ENCODE measurements at regions not wholly inside any gene's neighbourhood (a gene's known extent, or its start where the extent isn't known, plus 50 kb on each side); places are given as distances from the start of the nearest gene placed in this dataset.

DNA sequence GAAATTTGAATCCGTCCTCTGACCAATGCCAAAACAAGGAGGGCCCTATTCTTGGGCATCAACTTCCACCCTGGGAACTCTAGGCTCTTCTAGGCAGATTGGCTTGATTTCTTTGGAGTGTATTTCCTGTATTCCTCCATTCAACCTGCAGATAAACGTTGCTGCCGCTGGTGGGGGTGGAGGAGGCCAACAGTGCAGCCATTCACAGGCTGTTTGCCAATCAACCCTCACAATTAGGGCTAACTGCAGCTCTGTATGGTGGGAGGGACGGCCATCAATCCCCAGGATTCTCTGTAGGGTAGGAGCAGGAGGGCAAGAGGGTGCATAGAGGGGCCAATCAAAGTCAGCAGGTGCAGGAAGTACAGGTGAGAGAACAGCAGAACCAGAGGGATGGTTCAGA is 273.1 kb upstream of the PROX1 start:
- H3K4me1 Mint-ChIP-seq, result no peaks in the 10 kb centered on the region
- H3K4me1 ChIP-seq (ENCODE audit: control insufficient read depth in 1 of 2, insufficient read depth in 2 of 2, low read length in 2 of 2), result no peaks in the 10 kb centered on the region
- intact Hi-C loops (cut with micrococcal nuclease), result no loop called here
- no peak overlapping the region for H3K4me2 ChIP-seq (replicated peaks; ENCODE audit: extremely low read depth, low read length, poor library complexity, severe bottlenecking)
- H3K36me3 ChIP-seq (replicated peaks in 1 of 2; ENCODE audit: control insufficient read depth in 1 of 2, insufficient read depth in 2 of 2, low read length in 2 of 2), result no peaks in the 10 kb centered on the region
- no peak for DNase-seq
- peaks cover 0 to 2% (median 0%) of the 10 kb centered on the region in 3 donors for H3K27me3 Mint-ChIP-seq (ENCODE audit: low read depth in 3 of 3)
- H2AFZ ChIP-seq (ENCODE audit: insufficient read depth, low read depth, low read length, poor library complexity, severe bottlenecking), result no peak overlapping the region
- no peaks in the 10 kb centered on the region for H3K27me3 ChIP-seq (ENCODE audit: control insufficient read depth in 2 of 2, insufficient read depth in 2 of 2, low read length in 2 of 2)
- no CpG with 5 or more reads among the region's 4 CpGs for WGBS (ENCODE audit: insufficient coverage)
- peaks cover 5 to 18% (median 8%) of the 10 kb centered on the region in 7 donors for H3K9me3 Mint-ChIP-seq
- H3K79me2 ChIP-seq (ENCODE audit: insufficient read depth, low read length), result no peaks in the 10 kb centered on the region
- peak overlapping the region in 1 of 7 donors; percentile 6 for H3K27ac Mint-ChIP-seq
- no peak overlapping the region for H3K27ac ChIP-seq (ENCODE audit: low read depth in 1 of 2, low read length in 2 of 2)
- no peaks in the 10 kb centered on the region for H4K20me1 ChIP-seq (ENCODE audit: insufficient read depth, low read length)
- no peak overlapping the region for H3K9ac ChIP-seq (ENCODE audit: insufficient read depth, low read length, poor library complexity, severe bottlenecking)
- no peaks in the 10 kb centered on the region for H3K36me3 Mint-ChIP-seq
- no peak overlapping the region for H3K4me3 ChIP-seq (replicated peaks in 1 of 3; ENCODE audit: low read depth in 2 of 3, low read length in 3 of 3)
- peaks cover 5 to 16% of the 10 kb centered on the region in 2 donors for H3K9me3 ChIP-seq (replicated peaks in 1 of 2; ENCODE audit: control insufficient read depth in 1 of 2, insufficient read depth in 1 of 2, low read length in 2 of 2)
- H3K4me3 Mint-ChIP-seq, result no peak overlapping the region
- TF ChIP-seq, protein P1, sequence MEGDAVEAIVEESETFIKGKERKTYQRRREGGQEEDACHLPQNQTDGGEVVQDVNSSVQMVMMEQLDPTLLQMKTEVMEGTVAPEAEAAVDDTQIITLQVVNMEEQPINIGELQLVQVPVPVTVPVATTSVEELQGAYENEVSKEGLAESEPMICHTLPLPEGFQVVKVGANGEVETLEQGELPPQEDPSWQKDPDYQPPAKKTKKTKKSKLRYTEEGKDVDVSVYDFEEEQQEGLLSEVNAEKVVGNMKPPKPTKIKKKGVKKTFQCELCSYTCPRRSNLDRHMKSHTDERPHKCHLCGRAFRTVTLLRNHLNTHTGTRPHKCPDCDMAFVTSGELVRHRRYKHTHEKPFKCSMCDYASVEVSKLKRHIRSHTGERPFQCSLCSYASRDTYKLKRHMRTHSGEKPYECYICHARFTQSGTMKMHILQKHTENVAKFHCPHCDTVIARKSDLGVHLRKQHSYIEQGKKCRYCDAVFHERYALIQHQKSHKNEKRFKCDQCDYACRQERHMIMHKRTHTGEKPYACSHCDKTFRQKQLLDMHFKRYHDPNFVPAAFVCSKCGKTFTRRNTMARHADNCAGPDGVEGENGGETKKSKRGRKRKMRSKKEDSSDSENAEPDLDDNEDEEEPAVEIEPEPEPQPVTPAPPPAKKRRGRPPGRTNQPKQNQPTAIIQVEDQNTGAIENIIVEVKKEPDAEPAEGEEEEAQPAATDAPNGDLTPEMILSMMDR (IDR thresholded peaks at IDR 0.05), result no peak

DNA sequence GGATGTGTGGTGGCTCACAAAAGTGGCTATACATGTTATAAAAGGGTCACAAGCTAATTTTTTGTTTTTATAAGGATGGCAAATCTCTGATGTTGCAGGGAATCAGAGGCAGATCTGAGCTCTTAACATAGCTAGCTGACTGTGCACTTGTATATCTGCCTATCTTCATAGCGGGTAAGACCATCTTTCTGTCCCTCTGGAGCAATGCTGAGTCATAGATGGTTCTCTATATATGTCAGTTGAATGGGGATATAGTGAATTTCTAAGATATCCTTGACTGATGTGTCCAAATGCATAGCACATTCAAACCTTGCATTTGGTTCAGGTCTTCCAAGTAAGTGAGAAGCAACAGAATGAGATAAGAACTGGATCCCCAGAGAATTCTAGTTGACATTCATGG is 272.6 kb upstream of the PROX1 start:
- intact Hi-C loops (cut with micrococcal nuclease), result no loop called here
- H3K4me3 ChIP-seq (replicated peaks in 1 of 3; ENCODE audit: low read depth in 2 of 3, low read length in 3 of 3), result no peak overlapping the region
- peaks cover 9 to 16% of the 10 kb centered on the region in 2 donors for H3K9me3 ChIP-seq (replicated peaks in 1 of 2; ENCODE audit: control insufficient read depth in 1 of 2, insufficient read depth in 1 of 2, low read length in 2 of 2)
- no peaks in the 10 kb centered on the region for H4K20me1 ChIP-seq (ENCODE audit: insufficient read depth, low read length)
- H3K27me3 ChIP-seq (ENCODE audit: control insufficient read depth in 2 of 2, insufficient read depth in 2 of 2, low read length in 2 of 2), result no peaks in the 10 kb centered on the region
- H3K4me2 ChIP-seq (replicated peaks; ENCODE audit: extremely low read depth, low read length, poor library complexity, severe bottlenecking), result no peak overlapping the region
- H3K9me3 Mint-ChIP-seq, result peaks cover 2 to 21% (median 9%) of the 10 kb centered on the region in 7 donors
- H3K27ac Mint-ChIP-seq, result no peak overlapping the region
- no peak overlapping the region for H3K27ac ChIP-seq (ENCODE audit: low read depth in 1 of 2, low read length in 2 of 2)
- H3K4me1 ChIP-seq (ENCODE audit: control insufficient read depth in 1 of 2, insufficient read depth in 2 of 2, low read length in 2 of 2), result no peaks in the 10 kb centered on the region
- no peak overlapping the region for H3K9ac ChIP-seq (ENCODE audit: insufficient read depth, low read length, poor library complexity, severe bottlenecking)
- TF ChIP-seq, protein P1 (IDR thresholded peaks at IDR 0.05), result no peak
- no CpG with 5 or more reads among the region's 1 CpG for WGBS (ENCODE audit: insufficient coverage)
- no peak overlapping the region for H3K4me3 Mint-ChIP-seq
- no peaks in the 10 kb centered on the region for H3K36me3 Mint-ChIP-seq
- no peak for DNase-seq
- H3K36me3 ChIP-seq (replicated peaks in 1 of 2; ENCODE audit: control insufficient read depth in 1 of 2, insufficient read depth in 2 of 2, low read length in 2 of 2), result no peaks in the 10 kb centered on the region
- H3K79me2 ChIP-seq (ENCODE audit: insufficient read depth, low read length), result no peaks in the 10 kb centered on the region
- H3K27me3 Mint-ChIP-seq (ENCODE audit: low read depth in 3 of 3), result peaks cover 0 to 2% (median 0%) of the 10 kb centered on the region in 3 donors
- no peaks in the 10 kb centered on the region for H3K4me1 Mint-ChIP-seq
- H2AFZ ChIP-seq (ENCODE audit: insufficient read depth, low read depth, low read length, poor library complexity, severe bottlenecking), result no peak overlapping the region
